GM10266 (cell line): ENCODE measurements at regions not wholly inside any gene's neighbourhood (a gene's known extent, or its start where the extent isn't known, plus 50 kb on each side); places are given as distances from the start of the nearest gene placed in this dataset.

Experiments
- DNase-seq: peaks from one replicate; pipeline ENCODE4 v3.0.0; 2012; ENCODE audit errors: extremely low spot score
- TF ChIP-seq, protein P1 (sequence below): IDR thresholded peaks from 2 replicates; pipeline ENCODE4 v1.5.1; 2012; ENCODE audit warnings: mild to moderate bottlenecking, low read depth; ENCODE audit not compliant: control insufficient read depth, insufficient read depth; ENCODE audit errors: missing control alignments

DNA sequence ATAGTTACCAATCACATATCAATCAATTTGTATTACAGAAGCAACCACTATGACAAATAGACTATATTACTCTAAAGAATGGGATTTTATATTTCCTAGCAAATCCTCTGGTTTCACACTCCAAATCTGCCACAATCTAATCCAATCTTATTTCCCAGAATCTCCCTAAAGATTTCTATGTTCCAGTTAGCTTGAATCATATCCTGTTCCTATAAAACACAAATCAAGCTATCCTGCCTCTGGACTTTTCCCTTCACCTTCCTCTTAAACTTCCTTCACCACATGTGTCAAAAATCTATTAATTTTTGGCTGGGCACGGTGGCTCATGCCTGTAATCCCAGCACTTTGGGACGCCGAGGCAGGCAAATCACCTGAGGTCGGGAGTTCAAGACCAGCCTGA is 50.0 kb downstream of the PIK3C2A start:
- DNase-seq = no peak
- TF ChIP-seq, protein P1, sequence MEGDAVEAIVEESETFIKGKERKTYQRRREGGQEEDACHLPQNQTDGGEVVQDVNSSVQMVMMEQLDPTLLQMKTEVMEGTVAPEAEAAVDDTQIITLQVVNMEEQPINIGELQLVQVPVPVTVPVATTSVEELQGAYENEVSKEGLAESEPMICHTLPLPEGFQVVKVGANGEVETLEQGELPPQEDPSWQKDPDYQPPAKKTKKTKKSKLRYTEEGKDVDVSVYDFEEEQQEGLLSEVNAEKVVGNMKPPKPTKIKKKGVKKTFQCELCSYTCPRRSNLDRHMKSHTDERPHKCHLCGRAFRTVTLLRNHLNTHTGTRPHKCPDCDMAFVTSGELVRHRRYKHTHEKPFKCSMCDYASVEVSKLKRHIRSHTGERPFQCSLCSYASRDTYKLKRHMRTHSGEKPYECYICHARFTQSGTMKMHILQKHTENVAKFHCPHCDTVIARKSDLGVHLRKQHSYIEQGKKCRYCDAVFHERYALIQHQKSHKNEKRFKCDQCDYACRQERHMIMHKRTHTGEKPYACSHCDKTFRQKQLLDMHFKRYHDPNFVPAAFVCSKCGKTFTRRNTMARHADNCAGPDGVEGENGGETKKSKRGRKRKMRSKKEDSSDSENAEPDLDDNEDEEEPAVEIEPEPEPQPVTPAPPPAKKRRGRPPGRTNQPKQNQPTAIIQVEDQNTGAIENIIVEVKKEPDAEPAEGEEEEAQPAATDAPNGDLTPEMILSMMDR = no peak

DNA sequence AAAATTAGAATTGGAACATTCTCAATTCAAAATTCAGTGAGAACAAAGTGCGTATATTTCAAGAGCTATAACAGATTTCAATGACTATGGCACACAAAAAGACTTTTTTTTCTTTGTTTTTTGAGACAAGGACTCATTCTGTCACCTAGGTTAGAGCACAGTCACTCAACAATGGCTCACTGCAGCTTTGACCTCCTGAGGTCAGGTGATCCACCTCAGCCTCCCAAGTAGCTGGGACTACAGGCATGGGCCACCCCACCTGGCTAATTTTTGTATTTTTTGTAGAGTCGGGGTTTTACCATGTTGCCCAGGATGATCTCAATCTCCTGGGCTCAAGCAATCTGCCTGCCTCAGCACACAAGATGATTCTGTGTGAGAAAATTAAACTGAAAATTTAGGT is 51.5 kb downstream of the PIK3C2A start:
- no peak for DNase-seq
- TF ChIP-seq, protein P1 = no peak

DNA sequence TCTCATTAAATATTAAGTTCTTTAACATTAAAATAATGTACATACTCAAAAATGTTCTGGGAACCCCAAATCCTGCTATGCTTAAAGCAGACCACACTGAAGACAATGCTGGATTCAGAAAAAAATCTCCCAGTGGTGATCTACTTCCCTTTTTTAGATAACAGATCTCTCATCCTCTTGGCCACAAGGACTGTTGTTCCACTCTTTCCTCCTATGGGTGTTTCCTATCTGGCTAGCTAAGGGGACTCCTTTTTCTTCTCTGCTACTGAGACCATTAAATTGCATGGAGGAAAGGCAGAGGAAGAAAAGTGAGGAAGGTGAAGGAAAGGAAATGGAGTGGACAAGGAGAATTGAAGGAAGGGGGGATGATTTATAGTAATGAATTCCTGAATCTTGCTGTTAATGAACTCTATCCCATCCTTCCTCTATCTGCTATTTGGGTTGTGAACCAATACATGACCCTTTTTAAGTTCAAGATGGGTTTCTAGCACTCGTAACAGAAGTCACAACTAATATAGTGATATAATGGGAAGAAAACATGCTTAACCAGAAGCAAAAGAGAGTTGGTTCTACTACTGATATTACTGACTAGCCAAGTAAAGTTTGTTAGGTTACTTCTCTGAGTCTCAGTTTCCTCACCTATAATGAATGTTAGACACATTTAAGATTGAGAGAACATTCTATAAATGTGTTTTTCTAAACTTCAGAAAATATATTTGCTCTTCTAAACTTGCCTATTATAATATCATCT is 53.2 kb downstream of the PIK3C2A start:
- no peak for DNase-seq
- TF ChIP-seq, protein P1 = no peak

DNA sequence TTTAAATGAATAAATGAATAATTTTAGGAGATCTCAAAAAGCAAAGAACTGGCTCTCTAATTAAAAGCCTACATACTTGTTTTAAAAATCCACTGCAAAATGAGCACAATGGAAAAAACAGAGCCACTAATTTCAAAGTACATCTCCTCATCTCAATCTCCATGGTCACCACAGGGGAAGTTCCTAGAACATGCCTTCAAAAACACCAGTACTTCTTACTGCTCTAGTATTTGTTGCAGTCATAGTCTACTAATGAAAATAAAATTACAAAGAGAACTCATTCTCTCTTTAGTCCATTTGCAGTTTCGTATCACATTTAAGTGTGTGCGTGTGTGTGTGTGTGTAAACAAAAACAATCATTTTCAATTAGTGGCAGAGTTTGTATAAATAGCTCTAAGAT is 54.0 kb downstream of the PIK3C2A start:
- TF ChIP-seq, protein P1 = no peak
- no peak for DNase-seq

DNA sequence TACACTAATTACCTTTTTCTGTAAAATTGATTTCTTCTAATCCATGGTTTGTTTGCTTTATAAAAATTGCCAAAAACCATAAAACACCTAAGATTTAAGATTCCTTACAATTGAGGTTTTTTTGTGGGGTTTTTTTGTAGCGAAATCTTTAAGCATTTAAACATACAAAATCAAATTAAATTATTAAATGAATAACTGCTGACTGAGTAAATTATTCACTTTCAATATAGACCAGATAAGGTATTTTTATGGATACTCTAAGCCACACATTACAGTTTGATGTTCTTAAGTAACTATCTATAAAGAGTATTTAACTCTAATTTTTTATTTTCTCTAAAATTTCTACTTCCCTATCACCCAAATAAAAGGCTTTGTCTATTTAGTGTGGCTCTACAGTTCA is 55.5 kb downstream of the PIK3C2A start:
- TF ChIP-seq, protein P1 = no peak
- no peak for DNase-seq

DNA sequence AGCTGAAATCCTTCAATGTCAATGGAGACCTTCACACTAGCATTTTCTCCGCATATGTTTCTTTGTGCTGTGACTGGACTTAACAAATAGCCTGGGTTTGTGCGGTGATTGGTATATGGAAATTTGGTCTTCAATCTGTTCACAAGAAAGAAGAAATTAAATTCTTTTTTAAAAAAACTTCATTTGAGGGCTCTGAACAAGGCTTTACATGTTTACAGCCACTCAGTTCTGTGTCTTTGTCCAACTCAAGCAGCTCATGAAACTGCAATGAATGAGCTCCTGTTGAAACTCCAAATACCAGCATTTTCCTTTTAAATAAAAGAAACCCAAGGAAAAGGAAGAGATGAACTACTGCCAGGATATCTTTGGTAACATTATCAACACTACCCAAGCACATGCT is 57.3 kb downstream of the PIK3C2A start:
- DNase-seq = no peak
- TF ChIP-seq, protein P1 = no peak

DNA sequence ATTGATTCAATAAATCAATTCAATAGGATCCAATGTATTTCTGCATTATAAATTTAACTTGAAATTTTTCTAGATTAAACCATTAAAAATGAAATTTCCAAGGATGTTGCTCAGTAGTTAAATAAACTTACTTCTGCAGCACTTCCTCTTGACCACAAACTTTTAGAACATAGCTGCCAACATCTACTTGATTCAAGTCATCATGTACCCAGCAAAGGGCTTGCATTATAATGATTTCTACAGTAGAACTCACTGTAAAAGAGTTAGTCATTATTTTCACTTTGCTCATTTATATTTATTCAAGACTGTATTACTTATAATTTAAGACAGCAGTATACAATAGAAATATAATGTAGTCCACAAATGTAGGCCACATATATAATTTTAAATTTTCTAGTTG is 59.2 kb downstream of the PIK3C2A start:
- TF ChIP-seq, protein P1 = no peak
- DNase-seq = no peak
